GM18907 (cell line): ENCODE measurements at regions not wholly inside any gene's neighbourhood (a gene's known extent, or its start where the extent isn't known, plus 50 kb on each side); places are given as distances from the start of the nearest gene placed in this dataset.

Experiments
- ATAC-seq: cut with Tn5 transposase; IDR thresholded peaks from one replicate; pipeline ENCODE4 v1.9.1; 2021; ENCODE audit warnings: mild to moderate bottlenecking, moderate library complexity; ENCODE audit not compliant: unreplicated experiment

- ATAC-seq: no peak
Measured at GRCh38 chr11:87437133-87437843, 399.6 kb downstream of the TMEM135 start.

GRCh38 chr11:87432022-87432421 is 394.3 kb downstream of the TMEM135 start:
- no peak for ATAC-seq

DNA sequence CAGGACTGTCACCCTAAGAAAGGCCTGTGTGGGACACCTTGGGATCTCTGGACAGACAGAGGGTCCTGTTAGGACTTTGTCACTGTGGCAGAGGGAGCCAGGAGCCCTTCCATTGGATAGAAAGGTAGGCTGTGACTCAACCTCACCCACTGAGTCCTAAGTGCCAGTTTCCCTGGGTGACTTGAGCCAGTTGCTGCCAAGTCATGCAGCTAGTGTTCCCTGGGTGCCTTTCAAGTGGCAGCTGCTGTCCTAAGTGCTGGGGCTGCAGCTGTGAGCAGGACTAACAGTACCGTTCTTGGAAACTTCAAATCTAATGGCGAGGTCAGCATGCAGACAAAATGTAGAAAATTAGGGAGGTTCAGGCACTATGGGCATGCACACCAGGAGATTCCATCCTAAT is 393.7 kb downstream of the TMEM135 start:
- no peak for ATAC-seq

DNA sequence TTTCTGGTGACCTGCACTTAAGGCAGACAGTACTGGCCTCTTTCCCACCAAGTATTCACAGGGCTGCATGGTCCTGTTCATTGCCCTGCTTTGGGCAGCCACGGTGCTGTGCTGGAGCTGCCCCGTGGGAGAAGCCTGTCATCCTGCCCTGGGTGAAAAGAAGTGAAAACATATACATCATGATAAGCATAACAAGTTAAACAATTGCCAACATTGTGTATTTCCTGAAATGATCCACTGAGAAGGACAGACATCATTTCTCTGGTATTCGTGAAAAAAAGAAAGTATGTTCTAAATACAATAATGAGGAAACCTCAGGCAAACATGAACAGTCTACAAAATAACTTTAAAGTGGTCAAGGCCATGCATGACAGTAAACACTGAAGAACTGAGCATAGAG is 393.1 kb downstream of the TMEM135 start:
- no peak for ATAC-seq

DNA sequence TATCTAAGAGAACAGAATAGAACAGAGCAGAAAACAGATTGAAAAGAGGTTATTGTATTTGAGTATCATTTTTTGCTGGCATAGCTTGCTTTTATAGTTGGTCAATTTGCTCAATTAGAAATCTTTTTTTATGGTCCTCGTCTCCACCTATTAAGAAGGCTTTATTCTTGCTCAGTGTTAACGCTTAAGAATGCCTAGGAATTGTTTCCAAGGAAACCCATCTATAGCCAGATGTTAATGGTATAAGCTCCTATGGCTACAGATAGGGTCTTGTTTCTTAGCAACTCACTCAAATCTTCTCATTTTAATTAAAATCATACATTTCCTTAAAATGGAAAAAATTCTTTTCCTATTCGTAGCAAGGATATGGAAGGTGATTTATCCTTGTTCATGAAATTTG is 392.3 kb downstream of the TMEM135 start:
- ATAC-seq: no peak

- no peak for ATAC-seq
Measured at GRCh38 chr11:87428266-87428665, 390.5 kb downstream of the TMEM135 start.

DNA sequence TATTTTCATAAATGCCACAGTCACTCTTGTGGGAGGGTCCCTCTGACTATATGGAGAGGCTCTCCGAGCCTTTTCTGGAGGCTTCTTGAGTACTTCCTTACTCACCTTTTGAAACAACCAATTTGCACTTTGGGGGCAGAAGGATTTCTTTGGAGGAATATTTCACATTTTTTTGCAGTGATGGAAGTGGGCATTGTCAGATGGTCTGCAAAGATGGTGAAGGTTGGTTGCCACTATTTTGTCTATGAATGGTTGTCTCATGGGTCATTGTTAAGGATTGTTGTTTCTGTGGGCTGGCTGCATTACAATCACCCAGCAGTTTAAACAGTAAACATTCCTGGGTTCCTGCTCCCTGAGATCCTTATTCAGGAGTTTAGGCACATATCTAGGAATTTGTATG is 388.2 kb downstream of the TMEM135 start:
- ATAC-seq: no peak

DNA sequence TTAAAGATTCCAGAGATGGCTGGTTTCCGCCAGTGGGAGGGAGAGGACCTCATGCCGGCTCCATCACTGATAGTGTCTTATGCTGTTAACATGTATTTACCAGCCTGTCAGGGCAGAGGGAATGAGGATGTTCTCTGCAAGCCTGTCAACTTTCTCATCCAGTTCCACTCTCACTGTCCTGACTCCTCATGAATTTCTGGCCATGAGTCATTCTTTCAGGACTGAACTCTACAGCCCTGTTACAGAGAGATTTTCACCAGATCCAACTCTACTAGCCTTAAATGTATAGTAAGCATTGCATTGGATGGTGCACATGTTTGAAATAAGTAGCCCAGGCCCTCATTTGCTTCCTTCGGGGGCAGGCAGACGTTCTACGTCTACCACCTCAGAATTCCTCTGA is 387.7 kb downstream of the TMEM135 start:
- no peak for ATAC-seq

DNA sequence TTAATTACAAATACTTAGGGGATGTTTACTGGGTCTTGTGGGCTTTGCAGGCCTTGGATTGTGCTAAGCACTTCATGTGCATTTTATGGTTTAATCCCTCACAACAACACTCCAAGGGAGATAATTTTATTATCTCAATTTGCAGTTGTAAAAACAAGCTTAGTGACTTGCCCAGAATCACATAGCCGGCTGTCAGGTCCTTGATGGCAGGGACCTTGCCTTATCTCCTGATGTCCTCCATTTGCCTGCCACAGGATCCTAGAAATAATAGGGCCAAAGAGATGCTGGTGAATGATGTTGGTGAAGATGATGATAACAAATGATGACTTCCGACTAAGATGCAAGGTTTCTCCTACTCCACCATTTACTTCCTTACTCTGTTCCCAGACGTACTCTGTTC is 385.4 kb downstream of the TMEM135 start:
- no peak for ATAC-seq

GRCh38 chr11:87422566-87422965 is 384.8 kb downstream of the TMEM135 start:
- no peak for ATAC-seq

- peak; percentile 89 for ATAC-seq
Measured at GRCh38 chr11:87421422-87421821, 383.7 kb downstream of the TMEM135 start.

DNA sequence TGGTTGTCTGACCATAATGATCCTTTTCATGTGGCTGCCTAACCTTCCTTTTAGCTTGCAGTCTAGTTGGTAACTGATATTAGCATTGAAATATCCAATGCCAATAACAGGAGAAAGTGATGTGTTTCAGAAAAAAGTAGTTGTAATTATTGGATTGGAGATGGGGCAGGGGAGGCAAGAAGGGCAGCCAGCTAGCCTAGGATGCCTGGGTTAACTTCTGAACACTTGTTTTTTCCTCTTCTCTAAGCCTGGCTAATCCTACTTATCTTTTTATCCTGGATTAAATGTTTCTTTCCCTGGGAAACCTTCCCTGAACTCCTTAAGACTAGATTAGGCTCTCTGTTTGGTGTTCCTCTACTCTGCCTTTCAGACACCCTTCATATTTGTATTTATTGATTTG is 380.2 kb downstream of the TMEM135 start:
- ATAC-seq: no peak

- no peak for ATAC-seq
Measured at GRCh38 chr11:87405843-87406242, 368.1 kb downstream of the TMEM135 start.

DNA sequence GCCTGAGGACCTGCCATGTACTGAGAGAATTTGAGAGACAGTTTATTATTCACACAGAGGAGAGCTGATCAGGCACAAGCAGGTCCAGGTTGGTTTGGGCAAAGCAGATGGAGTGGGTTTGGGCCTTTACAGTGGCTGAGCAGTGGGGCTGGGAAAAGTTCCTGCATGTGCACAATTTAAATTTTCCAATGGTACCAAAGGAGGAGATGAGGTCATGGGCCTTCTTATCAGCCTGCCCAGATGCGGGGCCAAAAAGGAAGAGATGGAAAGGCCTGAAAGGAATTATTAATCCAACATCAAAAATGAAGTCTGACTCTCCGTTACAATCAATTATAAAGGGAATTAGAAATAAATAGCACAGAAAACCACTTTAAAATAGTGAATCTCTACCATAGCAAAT is 367.6 kb downstream of the TMEM135 start:
- no peak for ATAC-seq

DNA sequence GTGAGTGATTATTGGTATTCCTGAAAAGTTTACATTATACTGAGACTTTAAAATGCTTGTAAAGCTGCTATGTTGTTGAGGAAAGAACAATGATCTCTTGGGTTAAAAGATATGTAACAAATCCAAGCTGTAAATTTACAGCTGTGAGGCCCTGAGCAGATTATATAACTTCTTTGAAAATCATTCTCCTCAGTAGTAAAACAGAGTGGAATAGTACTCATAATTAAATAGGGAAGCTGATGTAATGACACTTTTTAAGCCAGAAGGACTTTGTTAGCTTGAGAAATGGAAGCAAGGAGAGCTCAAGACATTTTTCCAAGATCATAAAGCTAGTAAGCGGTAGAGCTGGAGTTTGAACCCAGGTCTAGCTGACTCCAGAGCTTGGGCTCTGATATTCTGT is 363.9 kb downstream of the TMEM135 start:
- no peak for ATAC-seq

- ATAC-seq: no peak
Measured at GRCh38 chr11:87399341-87399740, 361.6 kb downstream of the TMEM135 start.

GRCh38 chr11:87398931-87399330 is 361.2 kb downstream of the TMEM135 start:
- ATAC-seq: no peak

- ATAC-seq: no peak
Measured at GRCh38 chr11:87397011-87397865, 359.5 kb downstream of the TMEM135 start.

DNA sequence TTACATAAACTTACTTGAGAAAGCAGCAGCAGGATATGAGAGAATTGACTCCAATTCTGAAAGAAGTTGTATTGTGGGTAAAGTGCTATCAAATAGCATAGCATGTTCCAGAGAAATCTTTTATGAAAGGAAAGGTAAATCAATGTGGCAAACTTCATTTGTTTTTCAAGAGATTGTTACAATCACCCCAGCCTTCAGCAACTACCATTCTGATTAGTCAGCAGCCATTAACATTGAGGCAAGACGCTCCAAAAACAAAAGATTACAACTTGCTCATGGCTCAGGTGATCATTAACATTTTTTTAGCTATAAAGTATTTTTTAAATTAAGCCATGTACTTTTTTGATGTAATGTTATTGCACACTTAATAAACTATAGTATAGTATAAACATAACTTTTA is 357.2 kb downstream of the TMEM135 start:
- ATAC-seq: no peak

DNA sequence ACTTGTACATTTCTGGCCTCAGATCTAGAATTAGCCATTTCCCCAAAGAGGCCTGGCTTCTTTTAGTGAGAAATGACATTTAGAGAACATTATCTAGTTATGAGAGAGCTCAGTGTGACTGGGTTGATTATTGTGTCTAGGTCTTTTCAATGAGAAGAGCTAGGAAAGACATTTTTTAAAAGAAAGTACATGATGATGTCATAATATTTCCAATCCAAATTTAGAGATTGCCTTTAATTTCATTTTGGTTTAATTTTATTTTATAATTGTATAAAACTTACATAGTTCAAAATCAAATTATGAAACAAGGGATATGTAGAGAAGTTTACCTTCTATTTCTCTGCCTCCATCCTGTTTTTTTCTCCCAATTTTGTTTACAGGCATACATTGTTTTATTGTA is 354.9 kb downstream of the TMEM135 start:
- no peak for ATAC-seq

DNA sequence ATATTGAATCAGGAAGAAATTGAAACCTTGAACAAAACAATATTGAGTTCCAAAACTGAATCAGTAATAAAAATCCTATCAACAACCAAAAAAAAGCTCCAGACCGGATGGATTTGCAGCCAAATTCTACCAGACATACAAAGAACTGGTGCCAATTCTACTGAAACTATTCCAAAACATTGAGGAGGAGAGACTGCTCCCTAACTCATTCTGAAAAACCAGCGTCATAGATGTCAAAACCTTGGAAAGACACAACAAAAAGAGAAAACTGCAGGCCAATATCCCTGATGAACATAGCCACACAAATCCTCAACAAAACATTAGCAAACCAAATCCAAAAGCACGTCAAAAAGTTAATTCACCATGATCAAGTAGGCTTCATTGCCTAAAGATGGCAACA is 353.8 kb downstream of the TMEM135 start:
- no peak for ATAC-seq

- ATAC-seq: no peak
Measured at GRCh38 chr11:87384078-87384729, 346.5 kb downstream of the TMEM135 start.
